H1 (cell line): ENCODE measurements at regions not wholly inside any gene's neighbourhood (a gene's known extent, or its start where the extent isn't known, plus 50 kb on each side); places are given as distances from the start of the nearest gene placed in this dataset.

Experiments
- CTCF ChIA-PET: fragments of 300-600 bp; sonication (Branson Sonifier 250); formaldehyde crosslinking; loops from one replicate; lab custom pipeline; 2021; ENCODE audit not compliant: partially characterized antibody; lab: Charles Lee
- POLR2A ChIA-PET: fragments of 300-600 bp; sonication (Branson Sonifier 250); formaldehyde crosslinking; loops from one replicate; lab custom pipeline; 2021; ENCODE audit warnings: inconsistent platforms; ENCODE audit not compliant: partially characterized antibody; lab: Charles Lee
- DNase-seq, 2 experiments: peaks; one replicate each; pipeline versions ENCODE4 v3.0.0 to v3.0.0-alpha.2; 2010 to 2022; ENCODE audit warnings: low spot score in 2 of 2, low read depth in 1 of 2, mixed read lengths in 1 of 2
- FAIRE-seq: peaks from 2 replicates; lab custom pipeline; 2011; peaks lifted over from hg19 to GRCh38; lab: Jason Lieb, UNC
- H2AFZ ChIP-seq: 2 replicates; pipeline ENCODE4 v1.8.1; 2012; ENCODE audit warnings: low read length, inconsistent platforms
- H2AK5ac ChIP-seq: 2 replicates; pipeline ENCODE4 v1.6.1; 2013; ENCODE audit warnings: low read depth, low read length
- H2BK120ac ChIP-seq: replicated peaks from 2 replicates; pipeline ENCODE3; 2013; ENCODE audit warnings: low read depth, low read length, inconsistent platforms
- H2BK12ac ChIP-seq: 2 replicates; pipeline ENCODE4 v1.6.1; 2013; ENCODE audit warnings: low read depth, low read length
- H2BK15ac ChIP-seq: 2 replicates; pipeline ENCODE4 v1.6.1; 2013; ENCODE audit warnings: low read length
- H2BK20ac ChIP-seq: 2 replicates; pipeline ENCODE4 v1.6.1; 2013; ENCODE audit warnings: low read length
- H2BK5ac ChIP-seq: 2 replicates; pipeline ENCODE4 v1.6.1; 2013; ENCODE audit warnings: low read depth, low read length
- H3K14ac ChIP-seq: 2 replicates; pipeline ENCODE4 v1.6.1; 2013; ENCODE audit warnings: inconsistent platforms; ENCODE audit not compliant: insufficient read length
- H3K18ac ChIP-seq: 2 replicates; pipeline ENCODE4 v1.6.1; 2013; ENCODE audit warnings: low read length; ENCODE audit errors: extremely low read depth
- H3K23ac ChIP-seq: 2 replicates; pipeline ENCODE4 v1.6.1; 2013; ENCODE audit warnings: inconsistent platforms; ENCODE audit not compliant: insufficient read length
- H3K23me2 ChIP-seq: 2 replicates; pipeline ENCODE4 v1.6.1; 2013; ENCODE audit warnings: low read depth, low read length
- H3K27ac ChIP-seq: 2 replicates; pipeline ENCODE4 v1.6.1; 2011; ENCODE audit warnings: low read depth, low read length, inconsistent platforms
- H3K27me3 ChIP-seq, 4 experiments: replicated peaks in 1 of 4; 1 replicate in 1 of 4; 2 replicates in 3 of 4; pipeline versions ENCODE4 v1.6.1 to v1.8.1; 2011 to 2013; ENCODE audit warnings: low read length in 3 of 4, mild to moderate bottlenecking in 3 of 4, inconsistent platforms in 2 of 4, mixed read lengths in 2 of 4, moderate library complexity in 1 of 4; ENCODE audit not compliant: control insufficient read depth in 3 of 4, insufficient read depth in 3 of 4; ENCODE audit errors: extremely low read depth in 1 of 4
- H3K36me3 ChIP-seq, 4 experiments: 2 replicates each; pipeline versions ENCODE4 v1.6.1 to v1.8.1; 2011 to 2013; ENCODE audit warnings: mild to moderate bottlenecking in 4 of 4, low read length in 3 of 4, moderate library complexity in 2 of 4, control low read depth in 1 of 4, inconsistent platforms in 1 of 4; ENCODE audit not compliant: insufficient read depth in 4 of 4, control insufficient read depth in 2 of 4
- H3K4ac ChIP-seq: replicated peaks from 2 replicates; pipeline ENCODE3; 2013; ENCODE audit warnings: low read length, low read depth, mixed read lengths, inconsistent platforms; ENCODE audit not compliant: insufficient read length
- H3K4me1 ChIP-seq, 4 experiments: replicated peaks in 1 of 4; 1 replicate in 1 of 4; 2 replicates in 3 of 4; pipeline versions ENCODE4 v1.6.1 to v1.8.1; 2011 to 2013; ENCODE audit warnings: low read length in 3 of 4, inconsistent platforms in 2 of 4, mixed read lengths in 1 of 4; ENCODE audit not compliant: insufficient read depth in 4 of 4, control insufficient read depth in 3 of 4
- H3K4me2 ChIP-seq, 2 experiments: 2 replicates each; pipeline versions ENCODE4 v1.6.1 to v1.8.1; 2011 to 2013; ENCODE audit warnings: low read depth in 2 of 2, low read length in 2 of 2, control low read depth in 1 of 2, inconsistent platforms in 1 of 2, mild to moderate bottlenecking in 1 of 2; ENCODE audit not compliant: insufficient read depth in 1 of 2
- H3K4me3 ChIP-seq, 4 experiments: fragments of 200-600, 300-600 bp in 1 of 4; sonication (generic), shearing (Covaris generic), sonication (Bioruptor Twin) in 1 of 4; 2 replicates each; pipeline versions ENCODE4 v1.5.1 to v1.8.1; 2011 to 2016; ENCODE audit warnings: low read length in 4 of 4, low read depth in 3 of 4, control low read depth in 2 of 4, inconsistent platforms in 2 of 4, mild to moderate bottlenecking in 2 of 4, mixed read lengths in 1 of 4, moderate library complexity in 1 of 4; ENCODE audit not compliant: insufficient read depth in 2 of 4; ENCODE audit errors: extremely low read depth in 1 of 4
- H3K56ac ChIP-seq: replicated peaks from 2 replicates; pipeline ENCODE3; 2013; ENCODE audit warnings: low read depth, mild to moderate bottlenecking, mixed read lengths, low read length, inconsistent platforms; ENCODE audit not compliant: insufficient read length
- H3K79me1 ChIP-seq: 2 replicates; pipeline ENCODE4 v1.6.1; 2013; ENCODE audit warnings: low read depth, low read length, control low read depth
- H3K79me2 ChIP-seq, 2 experiments: 2 replicates each; pipeline versions ENCODE4 v1.6.1 to v1.8.1; 2012 to 2013; ENCODE audit warnings: low read length in 2 of 2, mild to moderate bottlenecking in 2 of 2, inconsistent platforms in 1 of 2; ENCODE audit not compliant: insufficient read depth in 2 of 2, control insufficient read depth in 1 of 2
- H3K9ac ChIP-seq, 4 experiments: replicated peaks in 1 of 4; 1 replicate in 1 of 4; 2 replicates in 3 of 4; pipeline versions ENCODE4 v1.6.1 to v1.8.1; 2011 to 2013; ENCODE audit warnings: low read depth in 3 of 4, low read length in 3 of 4, control low read depth in 2 of 4, mild to moderate bottlenecking in 2 of 4, moderate library complexity in 2 of 4, inconsistent platforms in 1 of 4; ENCODE audit errors: extremely low read depth in 1 of 4
- H3K9me3 ChIP-seq, 2 experiments: 2 replicates each; pipeline versions ENCODE4 v1.6.1 to v1.8.1; 2012 to 2013; ENCODE audit warnings: mild to moderate bottlenecking in 2 of 2, moderate library complexity in 2 of 2, control low read depth in 1 of 2, inconsistent platforms in 1 of 2, low read depth in 1 of 2, low read length in 1 of 2, mixed read lengths in 1 of 2; ENCODE audit not compliant: insufficient read depth in 2 of 2
- H4K20me1 ChIP-seq, 2 experiments: replicated peaks in 1 of 2; 2 replicates each; pipeline versions ENCODE3 to v1.8.1; 2011 to 2013; ENCODE audit warnings: inconsistent platforms in 2 of 2, low read length in 2 of 2, mild to moderate bottlenecking in 1 of 2; ENCODE audit not compliant: insufficient read depth in 2 of 2, control insufficient read depth in 1 of 2
- H4K5ac ChIP-seq: 2 replicates; pipeline ENCODE4 v1.6.1; 2013; ENCODE audit warnings: low read length, low read depth, mixed read lengths, inconsistent platforms; ENCODE audit not compliant: insufficient read length
- H4K8ac ChIP-seq: 2 replicates; pipeline ENCODE4 v1.8.0; 2013; ENCODE audit warnings: mild to moderate bottlenecking, moderate library complexity, low read length, inconsistent platforms; ENCODE audit not compliant: insufficient read depth; ENCODE audit errors: extremely low read depth
- H4K91ac ChIP-seq: replicated peaks from 2 replicates; pipeline ENCODE3; 2013; ENCODE audit warnings: low read length, mixed read lengths, inconsistent platforms; ENCODE audit not compliant: insufficient read length
- ASH2L ChIP-seq: fragments of 200-600, 300-600 bp; sonication (generic); IDR thresholded peaks from one replicate; pipeline ENCODE4 v1.7.1; 2017; ENCODE audit warnings: low read length
- CEBPB ChIP-seq: IDR thresholded peaks from 2 replicates; pipeline ENCODE4 v1.6.1; 2012; ENCODE audit warnings: low read depth, low read length
- E2F6 ChIP-seq: IDR thresholded peaks from 2 replicates; pipeline ENCODE4 v1.6.1; 2012; ENCODE audit warnings: inconsistent platforms
- SIN3A ChIP-seq, 2 experiments: IDR thresholded peaks in 1 of 2; conservative IDR thresholded peaks in 1 of 2; 2 replicates each; pipeline ENCODE4 v1.6.1; 2011 to 2012; ENCODE audit warnings: low read length in 2 of 2, improper control_type of control experiment in 1 of 2, low read depth in 1 of 2, mild to moderate bottlenecking in 1 of 2
- SP1 ChIP-seq: IDR thresholded peaks from 2 replicates; pipeline ENCODE4 v1.6.1; 2011; ENCODE audit warnings: low read depth, low read length
- WGBS, 2 experiments: shearing (Covaris generic) in 1 of 2; methylation state at CpG; one replicate each; pipeline versions ENCODE4 v1.1.6 to v1.1.7; 2013 to 2015; ENCODE audit warnings: low lambda C conversion rate in 2 of 2, mixed read lengths in 2 of 2, inconsistent platforms in 1 of 2, low coverage in 1 of 2, missing lambda C conversion rate in 1 of 2; ENCODE audit not compliant: insufficient replicate concordance in 2 of 2, insufficient coverage in 1 of 2, insufficient read length in 1 of 2; ENCODE audit errors: extremely low coverage in 1 of 2, missing lambda C conversion rate in 1 of 2; 5-methylcytosine and 5-hydroxymethylcytosine counted together

- FAIRE-seq: no peak
Observed at GRCh38 chr6:22115559-22115958, 181.3 kb downstream of the PRL start.

More at GRCh38 chr6:22115559-22115958, 181.3 kb downstream of the PRL start:
- Histone ChIP-seq H3K18ac (no peak overlapping the region), H2BK120ac (no peak overlapping the region), H3K9me3 (no peaks in the 10 kb centered on the region), H3K36me3 (peaks cover 0 to 2% (median 0%) of the 10 kb centered on the region in 4 experiments; a peak in 2 of 8 replicates), H3K4ac (no peak overlapping the region), H2AK5ac (no peak overlapping the region), H4K91ac (no peak overlapping the region), H2BK20ac (no peak overlapping the region), H3K79me2 (no peaks in the 10 kb centered on the region), H4K8ac (no peak overlapping the region), H3K23ac (no peak overlapping the region), H2BK15ac (no peak overlapping the region), H3K4me1 (no peaks in the 10 kb centered on the region), H2BK12ac (no peak overlapping the region), H2AFZ (no peak overlapping the region), H3K79me1 (no peaks in the 10 kb centered on the region), H3K56ac (no peak overlapping the region), H3K14ac (no peak overlapping the region), H4K20me1 (no peaks in the 10 kb centered on the region), H3K27me3 (no peaks in the 10 kb centered on the region), H4K5ac (no peak overlapping the region), H3K27ac (no peak overlapping the region), H3K23me2 (no peaks in the 10 kb centered on the region), H3K4me3 (no peak overlapping the region), H3K4me2 (no peak overlapping the region), H3K9ac (no peak overlapping the region), H2BK5ac (no peak overlapping the region)
- WGBS, 2 experiments: 79% methylated on average over 5 of the region's 5 CpGs; no CpG with 5 or more reads in 1 of the 2 experiments
- POLR2A ChIA-PET: interaction anchor here (0.6 kb wide), 1 partner anchor 107 kb away, joined by 3 read pairs; no protein-coding TSS in a partner anchor
- TF ChIP-seq SP1: no peak
- TF ChIP-seq SIN3A (conservative IDR thresholded peaks at IDR 0.05 in 1 of 2, IDR thresholded peaks at IDR 0.05 in 1 of 2; ENCODE audit: low read depth in 1 of 2, low read length in 2 of 2): no peak
- TF ChIP-seq ASH2L: no peak
- no peak for TF ChIP-seq CEBPB
- TF ChIP-seq E2F6: no peak
- CTCF ChIA-PET: no interaction called here
- no peak for DNase-seq
